Skin epidermis (tissue), 12 donors: ENCODE measurements at regions not wholly inside any gene's neighbourhood (a gene's known extent, or its start where the extent isn't known, plus 50 kb on each side); places are given as distances from the start of the nearest gene placed in this dataset.

ENCODE experiments used
- H3K27ac ChIP-seq, 21 experiments: fragments of 200-600 bp; sonication (generic) in 11 of 21; one replicate each; pipeline ENCODE4 v1.5.0; 2020; ENCODE audit warnings: mild to moderate bottlenecking in 3 of 21, inconsistent platforms in 2 of 21, moderate library complexity in 2 of 21
- H3K4me3 ChIP-seq, 7 experiments: fragments of 200-600 bp; sonication (generic) in 2 of 7; one replicate each; pipeline ENCODE4 v1.5.0; 2020; ENCODE audit warnings: inconsistent platforms in 2 of 7, mild to moderate bottlenecking in 2 of 7, moderate library complexity in 1 of 7

DNA sequence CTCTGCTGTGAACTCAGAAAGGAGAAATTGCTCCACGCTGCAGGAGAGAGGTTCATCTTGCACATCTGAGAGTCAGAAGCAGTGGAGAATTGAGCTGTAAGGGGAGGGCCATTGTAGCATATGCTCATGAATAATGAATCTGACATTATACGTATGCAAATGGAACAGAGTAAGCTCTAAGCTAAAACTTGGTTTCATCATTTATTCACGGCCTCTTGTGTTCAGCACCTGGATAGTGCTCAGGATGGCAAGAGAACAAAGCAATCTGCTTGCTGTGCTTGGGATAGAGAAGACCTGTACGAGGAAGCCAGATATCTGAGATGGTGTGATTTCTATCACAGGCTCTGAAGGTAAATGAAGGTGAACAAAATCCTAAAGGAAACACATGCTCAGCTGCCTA lies 87.9 kb upstream of the GCFC2 start:
- Histone ChIP-seq H3K27ac (no peak overlapping the region), H3K4me3 (no peak overlapping the region)

- no peak overlapping the region for H3K4me3 ChIP-seq
- no peak overlapping the region for H3K27ac ChIP-seq
Observed at GRCh38 chr2:75792996-75793395, 82.3 kb upstream of the GCFC2 start.

DNA sequence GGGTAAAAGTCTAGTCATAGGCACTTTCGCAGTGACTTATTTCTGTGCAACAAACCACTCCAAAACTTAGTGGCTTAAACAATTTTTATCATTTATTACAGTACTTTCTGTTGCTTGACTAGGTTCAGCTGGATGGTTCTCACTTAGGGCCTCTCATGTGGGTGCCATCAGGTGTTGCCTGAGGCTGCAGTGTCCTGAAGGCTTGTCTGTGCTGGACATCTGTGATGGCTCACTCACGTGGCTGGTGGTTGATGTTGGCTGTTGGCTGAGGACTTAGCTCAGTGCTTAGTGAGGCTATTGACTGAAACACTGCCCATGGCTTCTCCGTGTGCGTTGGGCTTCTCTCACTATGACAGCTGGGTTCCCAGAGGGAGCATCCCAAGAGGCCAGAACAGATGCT lies 81.4 kb upstream of the GCFC2 start:
- no peak overlapping the region for H3K4me3 ChIP-seq
- no peak overlapping the region for H3K27ac ChIP-seq

- Histone ChIP-seq H3K27ac (no peak overlapping the region), H3K4me3 (no peak overlapping the region)
Observed at GRCh38 chr2:75790814-75791467, 80.2 kb upstream of the GCFC2 start.

DNA sequence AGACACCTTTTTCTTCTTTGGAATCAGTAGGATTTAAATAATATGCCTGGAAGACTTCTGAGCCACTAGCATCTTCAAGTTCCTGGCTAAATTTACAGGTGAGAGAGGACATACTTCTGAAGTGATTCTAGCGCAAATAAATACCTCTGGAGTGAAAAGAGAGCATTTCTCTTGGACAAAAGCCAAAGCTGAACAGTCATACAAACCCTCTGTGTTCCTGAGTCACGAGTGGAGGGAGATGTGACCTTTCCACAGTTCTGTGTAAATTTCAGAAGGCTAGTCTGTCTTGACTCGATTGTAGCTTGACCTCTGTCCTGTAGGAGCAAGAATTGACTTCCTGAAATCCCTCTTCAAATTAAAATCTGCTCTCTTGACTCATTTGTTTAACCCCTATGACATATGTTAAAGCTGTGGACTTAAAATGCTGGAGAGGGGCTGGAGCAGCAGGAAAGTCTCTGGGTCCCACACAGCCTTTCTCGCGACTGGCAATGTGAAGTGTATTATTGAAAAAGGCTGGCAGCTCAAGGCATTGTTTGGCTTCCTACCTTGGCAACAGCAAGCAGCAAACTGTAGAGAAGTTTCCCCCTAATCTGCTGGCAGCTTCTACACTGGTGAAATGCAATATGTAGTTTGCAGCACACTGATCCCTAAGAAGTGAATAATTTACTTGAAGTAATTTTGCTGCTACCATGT lies 79.6 kb upstream of the GCFC2 start:
- H3K4me3 ChIP-seq: no peak overlapping the region
- no peak overlapping the region for H3K27ac ChIP-seq

DNA sequence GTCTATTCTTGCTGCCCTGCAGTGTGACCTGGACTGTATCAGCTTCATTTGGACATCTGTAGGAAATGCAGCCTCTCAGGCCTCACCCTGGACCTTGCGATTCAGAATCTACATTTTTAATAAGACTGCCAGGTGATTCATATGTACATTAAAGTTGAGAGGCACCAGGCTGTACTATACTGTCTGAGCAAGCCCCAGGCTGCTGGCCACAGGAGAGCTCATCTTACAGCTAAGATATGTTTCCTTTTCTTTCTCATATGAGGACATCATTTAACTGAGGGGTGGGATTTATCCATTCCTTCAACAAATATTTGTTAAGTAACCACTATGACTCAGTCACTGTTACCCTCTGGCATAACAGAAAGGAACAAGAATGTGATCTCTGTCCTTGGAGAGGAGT lies 78.2 kb upstream of the GCFC2 start:
- no peak overlapping the region for H3K4me3 ChIP-seq

DNA sequence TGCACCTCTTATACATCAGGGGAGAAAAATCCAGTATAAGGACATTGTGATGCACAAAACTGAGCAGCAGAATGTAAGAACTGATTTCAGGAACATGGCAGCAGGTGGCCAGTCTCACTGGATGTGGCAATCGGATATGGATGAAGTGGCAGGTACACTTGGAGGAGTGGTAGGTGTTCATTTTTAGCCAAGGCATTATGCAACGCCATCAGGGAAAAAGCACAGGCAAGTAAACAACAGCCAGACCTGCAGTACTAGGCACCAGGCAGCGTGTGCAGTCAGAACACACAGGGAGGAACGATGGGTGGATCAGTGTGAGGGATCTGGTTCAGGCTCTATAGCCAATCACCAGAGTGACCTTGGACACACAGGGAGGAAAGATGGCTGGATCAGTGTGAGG lies 77.4 kb upstream of the GCFC2 start:
- Histone ChIP-seq H3K27ac (no peak overlapping the region), H3K4me3 (no peak overlapping the region)

More for the DNA sequence above, 78.2 kb upstream of the GCFC2 start:
- H3K27ac ChIP-seq: no peak overlapping the region

DNA sequence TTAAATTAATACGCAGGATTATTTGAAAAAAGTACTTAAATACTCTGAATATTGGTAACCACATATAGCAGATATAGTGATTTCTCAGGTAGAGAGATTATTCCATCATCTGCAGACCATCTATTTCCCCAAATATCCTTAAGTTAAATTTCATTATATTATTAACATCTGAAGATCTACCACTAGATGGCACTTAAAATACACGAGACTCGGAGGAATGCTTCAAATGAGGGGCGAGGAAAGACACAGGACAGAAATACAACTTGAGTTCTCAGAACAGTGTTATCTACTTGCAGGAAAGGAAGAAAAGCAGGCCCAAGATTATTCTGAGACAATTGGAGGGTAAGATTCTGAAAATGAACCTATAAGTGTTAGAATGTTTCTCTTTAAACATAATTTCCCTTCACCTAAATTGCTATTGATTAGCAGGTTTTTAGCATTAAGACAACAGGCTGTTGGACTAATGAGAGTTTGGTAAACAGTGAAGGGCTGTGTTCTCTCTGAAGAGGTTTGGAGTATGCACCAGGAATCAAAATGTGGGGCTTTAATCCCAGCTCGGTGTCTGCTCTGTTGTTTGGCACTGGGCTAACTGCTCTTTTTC lies 76.9 kb upstream of the GCFC2 start:
- Histone ChIP-seq H3K27ac (no peak overlapping the region), H3K4me3 (no peak overlapping the region)

GRCh38 chr2:75775311-75775823 lies 64.7 kb upstream of the GCFC2 start:
- H3K4me3 ChIP-seq: no peak overlapping the region
- H3K27ac ChIP-seq: no peak overlapping the region

DNA sequence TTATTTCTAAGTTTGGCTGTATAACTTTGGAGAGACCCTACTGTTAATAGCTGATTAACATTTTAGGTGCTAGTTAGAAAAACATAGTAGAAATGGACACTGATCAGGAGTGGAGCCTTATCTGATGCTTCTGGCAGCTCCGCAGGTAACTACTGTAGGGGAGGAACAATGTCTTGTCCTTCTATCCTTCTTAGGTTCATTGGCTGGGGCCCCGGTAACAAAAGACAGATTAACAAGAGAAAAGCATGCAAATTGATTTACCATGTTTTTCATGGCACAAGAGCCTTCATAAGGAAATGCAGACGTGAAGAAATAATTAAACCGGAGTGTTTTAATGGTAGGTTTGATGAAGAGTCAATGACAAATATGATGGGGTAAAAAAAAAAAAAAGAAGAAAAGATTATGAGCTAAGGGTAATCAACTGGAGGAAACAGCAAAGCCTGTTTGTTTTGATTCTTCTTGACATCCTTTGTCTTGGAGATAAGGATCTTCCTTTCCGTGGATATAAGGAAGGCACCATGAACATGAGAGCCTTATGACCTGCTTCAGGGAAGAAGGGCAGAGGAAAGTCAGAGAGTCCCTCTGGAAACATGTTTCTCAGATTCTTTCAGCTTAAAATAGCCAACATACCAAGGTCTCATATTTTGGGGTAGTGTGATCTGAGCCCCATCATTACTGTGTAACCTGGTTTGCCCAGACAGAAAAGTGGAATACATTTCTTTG lies 62.4 kb upstream of the GCFC2 start:
- Histone ChIP-seq H3K27ac (no peak overlapping the region), H3K4me3 (no peak overlapping the region)

GRCh38 chr2:75765798-75766197 lies 55.1 kb upstream of the GCFC2 start:
- Histone ChIP-seq H3K27ac (no peak overlapping the region), H3K4me3 (no peak overlapping the region)

GRCh38 chr2:75764611-75765010 lies 53.9 kb upstream of the GCFC2 start:
- Histone ChIP-seq H3K27ac (no peak overlapping the region), H3K4me3 (no peak overlapping the region)
